ENCODE measurements at regions not wholly inside any gene's neighbourhood (a gene's known extent, or its start where the extent isn't known, plus 50 kb on each side); places are given as distances from the start of the nearest gene placed in this dataset.
"Not testable (repeated sequence)": the region's sequence is repeated elsewhere in the genome, so short reads cannot be mapped to it uniquely, and the experiment has no call there.

DNA sequence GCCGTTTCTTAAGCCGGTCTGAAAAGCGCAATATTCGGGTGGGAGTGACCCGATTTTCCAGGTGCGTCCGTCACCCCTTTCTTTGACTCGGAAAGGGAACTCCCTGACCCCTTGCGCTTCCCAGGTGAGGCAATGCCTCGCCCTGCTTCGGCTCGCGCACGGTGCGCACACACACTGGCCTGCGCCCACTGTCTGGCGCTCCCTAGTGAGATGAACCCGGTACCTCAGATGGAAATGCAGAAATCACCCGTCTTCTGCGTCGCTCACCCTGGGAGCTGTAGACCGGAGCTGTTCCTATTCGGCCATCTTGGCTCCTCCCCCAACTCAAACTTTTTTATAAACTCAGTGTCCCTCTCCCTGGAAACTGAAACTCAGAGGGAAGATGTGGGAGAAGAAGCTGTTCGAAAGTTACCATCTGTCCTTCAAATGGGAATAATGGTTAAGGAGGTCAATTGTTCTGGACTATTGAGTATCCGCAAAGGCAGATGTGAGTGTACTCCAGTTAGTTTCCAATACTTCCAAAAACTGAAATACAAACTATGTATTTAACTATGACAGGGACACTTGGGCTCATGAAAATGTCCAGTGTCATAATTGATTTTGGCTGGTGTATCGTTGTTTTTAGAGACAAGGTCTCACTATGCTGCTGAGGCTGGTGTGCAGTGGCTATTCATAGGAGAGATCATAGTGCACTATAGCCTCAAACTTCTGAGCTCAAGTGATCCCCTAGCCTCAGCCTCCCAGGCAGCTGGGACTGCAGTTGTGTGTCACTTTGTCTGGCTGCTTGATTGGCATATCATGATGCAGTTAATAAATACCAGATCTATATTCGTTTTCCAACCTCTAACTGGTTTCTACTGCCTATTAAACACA, 67.8 kb upstream of the OSBPL3 start:
- Mint-ChIP-seq H3K9me3 (peaks cover 19% of the 10 kb centered on the region), H3K27ac (peak overlapping the region; percentile 44), H3K4me3 (peak overlapping the region; percentile 48)
- H3K27me3 Mint-ChIP-seq (ENCODE audit: insufficient read depth); H3K9me3 ChIP-seq (ENCODE audit: control insufficient read depth, low read length); H3K36me3 ChIP-seq (ENCODE audit: control insufficient read depth, insufficient read depth, low read length); H3K4me1 ChIP-seq (ENCODE audit: control insufficient read depth, insufficient read depth, low read length); H3K27ac ChIP-seq (ENCODE audit: low read depth, low read length); H3K36me3 Mint-ChIP-seq (ENCODE audit: low read depth); H3K4me1 Mint-ChIP-seq; DNase-seq; H3K9ac ChIP-seq (ENCODE audit: extremely low read depth, low read length, poor library complexity, severe bottlenecking); H3K27me3 ChIP-seq (ENCODE audit: control insufficient read depth, insufficient read depth, low read length, poor library complexity, severe bottlenecking): not testable (repeated sequence)
- TF ChIP-seq, protein P1, sequence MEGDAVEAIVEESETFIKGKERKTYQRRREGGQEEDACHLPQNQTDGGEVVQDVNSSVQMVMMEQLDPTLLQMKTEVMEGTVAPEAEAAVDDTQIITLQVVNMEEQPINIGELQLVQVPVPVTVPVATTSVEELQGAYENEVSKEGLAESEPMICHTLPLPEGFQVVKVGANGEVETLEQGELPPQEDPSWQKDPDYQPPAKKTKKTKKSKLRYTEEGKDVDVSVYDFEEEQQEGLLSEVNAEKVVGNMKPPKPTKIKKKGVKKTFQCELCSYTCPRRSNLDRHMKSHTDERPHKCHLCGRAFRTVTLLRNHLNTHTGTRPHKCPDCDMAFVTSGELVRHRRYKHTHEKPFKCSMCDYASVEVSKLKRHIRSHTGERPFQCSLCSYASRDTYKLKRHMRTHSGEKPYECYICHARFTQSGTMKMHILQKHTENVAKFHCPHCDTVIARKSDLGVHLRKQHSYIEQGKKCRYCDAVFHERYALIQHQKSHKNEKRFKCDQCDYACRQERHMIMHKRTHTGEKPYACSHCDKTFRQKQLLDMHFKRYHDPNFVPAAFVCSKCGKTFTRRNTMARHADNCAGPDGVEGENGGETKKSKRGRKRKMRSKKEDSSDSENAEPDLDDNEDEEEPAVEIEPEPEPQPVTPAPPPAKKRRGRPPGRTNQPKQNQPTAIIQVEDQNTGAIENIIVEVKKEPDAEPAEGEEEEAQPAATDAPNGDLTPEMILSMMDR (conservative IDR thresholded peaks at IDR 0.05): peak; percentile 11
- peak overlapping the region; percentile 35 for H3K4me3 ChIP-seq (ENCODE audit: low read length)
- WGBS, 2 experiments (ENCODE audit: insufficient coverage in 1 of 2, insufficient read length in 1 of 2): 93 to 100% methylated on average over 1 to 4 of the region's 27 CpGs

DNA sequence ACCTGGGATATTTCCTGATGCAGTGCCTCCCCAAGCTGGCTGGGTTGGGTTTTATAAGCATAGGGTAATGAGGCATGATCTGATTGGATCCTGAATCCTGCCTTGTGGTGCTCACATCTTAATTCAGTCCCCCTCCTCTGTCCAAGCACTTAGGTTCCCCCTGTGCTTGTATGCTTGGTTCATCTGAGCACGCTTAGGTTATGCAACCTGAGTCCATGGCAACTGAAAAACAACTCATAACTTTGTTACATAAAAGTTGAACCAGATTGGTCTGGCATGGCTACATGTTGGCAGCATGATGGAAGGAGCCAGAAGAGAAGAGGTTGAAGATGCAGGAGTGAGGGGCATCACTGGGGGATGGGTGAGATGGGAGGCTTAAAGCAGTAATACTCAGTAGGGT, 57.3 kb upstream of the OSBPL3 start:
- Mint-ChIP-seq H3K4me1 (no peaks in the 10 kb centered on the region), H3K9me3 (peaks cover 21% of the 10 kb centered on the region), H3K36me3 (ENCODE audit: low read depth) (no peaks in the 10 kb centered on the region), H3K27ac (no peak overlapping the region), H3K4me3 (no peak overlapping the region), H3K27me3 (ENCODE audit: insufficient read depth) (peaks cover 4% of the 10 kb centered on the region)
- no peak for DNase-seq
- H3K27ac ChIP-seq (ENCODE audit: low read depth, low read length): no peak overlapping the region
- H3K36me3 ChIP-seq (ENCODE audit: control insufficient read depth, insufficient read depth, low read length): no peaks in the 10 kb centered on the region
- no peak overlapping the region for H3K4me3 ChIP-seq (ENCODE audit: low read length)
- H3K9me3 ChIP-seq (ENCODE audit: control insufficient read depth, low read length): no peaks in the 10 kb centered on the region
- no peak overlapping the region for H3K9ac ChIP-seq (ENCODE audit: extremely low read depth, low read length, poor library complexity, severe bottlenecking)
- TF ChIP-seq, protein P1 (conservative IDR thresholded peaks at IDR 0.05): no peak
- 100% methylated on average over 1 of the region's 1 CpG; no CpG with 5 or more reads in 1 of the 2 experiments for WGBS, 2 experiments (ENCODE audit: insufficient coverage in 1 of 2, insufficient read length in 1 of 2)
- H3K4me1 ChIP-seq (ENCODE audit: control insufficient read depth, insufficient read depth, low read length): no peaks in the 10 kb centered on the region
- H3K27me3 ChIP-seq (ENCODE audit: control insufficient read depth, insufficient read depth, low read length, poor library complexity, severe bottlenecking): no peaks in the 10 kb centered on the region

DNA sequence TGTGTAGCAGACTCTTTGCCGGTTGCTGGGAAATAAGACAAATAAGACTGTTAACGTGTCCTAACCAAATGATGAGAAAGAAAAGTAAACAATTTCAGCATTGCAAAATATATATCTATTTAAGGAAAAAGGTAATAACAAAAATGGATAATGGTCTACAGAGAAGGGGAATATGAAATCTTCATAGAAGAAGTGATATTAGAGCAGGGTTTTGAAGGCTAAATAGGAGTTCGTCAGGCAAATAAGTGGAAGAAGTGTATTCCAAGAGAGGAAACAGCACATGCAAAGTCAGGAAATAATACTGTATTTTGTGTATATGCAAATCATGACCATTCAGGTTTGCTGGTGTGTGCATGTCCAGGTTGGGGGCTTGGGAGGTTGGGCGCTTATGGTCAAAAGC, 55.3 kb upstream of the OSBPL3 start:
- no peak overlapping the region for H3K4me3 ChIP-seq (ENCODE audit: low read length)
- 94 to 97% methylated on average over 2 to 4 of the region's 4 CpGs for WGBS, 2 experiments (ENCODE audit: insufficient coverage in 1 of 2, insufficient read length in 1 of 2)
- TF ChIP-seq, protein P1 (conservative IDR thresholded peaks at IDR 0.05): no peak
- H3K9me3 Mint-ChIP-seq: peaks cover 14% of the 10 kb centered on the region
- DNase-seq: no peak
- no peak overlapping the region for H3K4me3 Mint-ChIP-seq
- no peaks in the 10 kb centered on the region for H3K4me1 ChIP-seq (ENCODE audit: control insufficient read depth, insufficient read depth, low read length)
- peaks cover 4% of the 10 kb centered on the region for H3K27me3 Mint-ChIP-seq (ENCODE audit: insufficient read depth)
- no peak overlapping the region for H3K9ac ChIP-seq (ENCODE audit: extremely low read depth, low read length, poor library complexity, severe bottlenecking)
- H3K27me3 ChIP-seq (ENCODE audit: control insufficient read depth, insufficient read depth, low read length, poor library complexity, severe bottlenecking): no peaks in the 10 kb centered on the region
- H3K27ac ChIP-seq (ENCODE audit: low read depth, low read length): no peak overlapping the region
- no peak overlapping the region for H3K27ac Mint-ChIP-seq
- H3K36me3 Mint-ChIP-seq (ENCODE audit: low read depth): no peaks in the 10 kb centered on the region
- no peaks in the 10 kb centered on the region for H3K9me3 ChIP-seq (ENCODE audit: control insufficient read depth, low read length)
- H3K36me3 ChIP-seq (ENCODE audit: control insufficient read depth, insufficient read depth, low read length): no peaks in the 10 kb centered on the region
- no peaks in the 10 kb centered on the region for H3K4me1 Mint-ChIP-seq

Data from endodermal cell (in vitro differentiated cells).